ENCODE measurements at regions not wholly inside any gene's neighbourhood (a gene's known extent, or its start where the extent isn't known, plus 50 kb on each side); places are given as distances from the start of the nearest gene placed in this dataset.

GRCh38 chr17:71033336-71033735 is 864.0 kb downstream of the KCNJ2 start:
- DNase-seq (ENCODE audit: low read depth in 4 of 4, low spot score in 3 of 4) = no peak

GRCh38 chr17:71035226-71035625 is 865.9 kb downstream of the KCNJ2 start:
- no peak for DNase-seq (ENCODE audit: low read depth in 4 of 4, low spot score in 3 of 4)

GRCh38 chr17:71037386-71037785 is 868.1 kb downstream of the KCNJ2 start:
- no peak for DNase-seq (ENCODE audit: low read depth in 4 of 4, low spot score in 3 of 4)

- DNase-seq (ENCODE audit: low read depth in 4 of 4, low spot score in 3 of 4) = no peak
These were observed 870.1 kb downstream of the KCNJ2 start for GRCh38 chr17:71039391-71039790.

- DNase-seq (ENCODE audit: low read depth in 4 of 4, low spot score in 3 of 4) = no peak
These were observed 883.6 kb downstream of the KCNJ2 start for GRCh38 chr17:71052971-71053370.

- DNase-seq (ENCODE audit: low read depth in 4 of 4, low spot score in 3 of 4) = no peak
These were observed 885.8 kb downstream of the KCNJ2 start for GRCh38 chr17:71055128-71055527.

- no peak for DNase-seq (ENCODE audit: low read depth in 4 of 4, low spot score in 3 of 4)
These were observed 888.1 kb downstream of the KCNJ2 start for GRCh38 chr17:71057448-71057847.

GRCh38 chr17:71057938-71058337 is 888.6 kb downstream of the KCNJ2 start:
- no peak for DNase-seq (ENCODE audit: low read depth in 4 of 4, low spot score in 3 of 4)

GRCh38 chr17:71063127-71063526 is 893.8 kb downstream of the KCNJ2 start:
- DNase-seq (ENCODE audit: low read depth in 4 of 4, low spot score in 3 of 4) = no peak

GRCh38 chr17:71063559-71063958 is 894.2 kb downstream of the KCNJ2 start:
- no peak for DNase-seq (ENCODE audit: low read depth in 4 of 4, low spot score in 3 of 4)

- DNase-seq (ENCODE audit: low read depth in 4 of 4, low spot score in 3 of 4) = no peak
These were observed 898.5 kb downstream of the KCNJ2 start for GRCh38 chr17:71067669-71068407.

- DNase-seq (ENCODE audit: low read depth in 4 of 4, low spot score in 3 of 4) = no peak
These were observed 899.0 kb downstream of the KCNJ2 start for GRCh38 chr17:71068408-71068750.

GRCh38 chr17:71071041-71071440 is 901.7 kb downstream of the KCNJ2 start:
- DNase-seq (ENCODE audit: low read depth in 4 of 4, low spot score in 3 of 4) = no peak

GRCh38 chr17:71071837-71072236 is 902.5 kb downstream of the KCNJ2 start:
- DNase-seq (ENCODE audit: low read depth in 4 of 4, low spot score in 3 of 4) = no peak

GRCh38 chr17:71080937-71081336 is 911.6 kb downstream of the KCNJ2 start:
- DNase-seq (ENCODE audit: low read depth in 4 of 4, low spot score in 3 of 4) = no peak

- DNase-seq (ENCODE audit: low read depth in 4 of 4, low spot score in 3 of 4) = no peak
These were observed 912.3 kb downstream of the KCNJ2 start for GRCh38 chr17:71081666-71082065.

- no peak for DNase-seq (ENCODE audit: low read depth in 4 of 4, low spot score in 3 of 4)
These were observed 914.9 kb downstream of the KCNJ2 start for GRCh38 chr17:71084219-71084618.

GRCh38 chr17:71084838-71085237 is 915.5 kb downstream of the KCNJ2 start:
- DNase-seq (ENCODE audit: low read depth in 4 of 4, low spot score in 3 of 4) = no peak

GRCh38 chr17:71085238-71086033 is 916.1 kb downstream of the KCNJ2 start:
- DNase-seq (ENCODE audit: low read depth in 4 of 4, low spot score in 3 of 4) = no peak

GRCh38 chr17:71089431-71089830 is 920.1 kb downstream of the KCNJ2 start:
- no peak for DNase-seq (ENCODE audit: low read depth in 4 of 4, low spot score in 3 of 4)

GRCh38 chr17:71098071-71098470 is 928.7 kb downstream of the KCNJ2 start:
- no peak for DNase-seq (ENCODE audit: low read depth in 4 of 4, low spot score in 3 of 4)

GRCh38 chr17:71099003-71099714 is 929.8 kb downstream of the KCNJ2 start:
- DNase-seq (ENCODE audit: low read depth in 4 of 4, low spot score in 3 of 4) = no peak

Data from right renal pelvis (tissue), 4 donors.